GM12874 (cell line): ENCODE measurements at regions not wholly inside any gene's neighbourhood (a gene's known extent, or its start where the extent isn't known, plus 50 kb on each side); places are given as distances from the start of the nearest gene placed in this dataset.

ENCODE experiments used
- CTCF ChIP-seq: IDR thresholded peaks from 2 replicates; pipeline ENCODE4 v1.5.1; 2011; ENCODE audit warnings: low read depth, mild to moderate bottlenecking, control low read depth, low read length, moderate library complexity; ENCODE audit not compliant: insufficient read depth

- TF ChIP-seq CTCF, result no peak
These were observed 50.4 kb upstream of the KDR start for GRCh38 chr4:55175779-55176231.

GRCh38 chr4:55176497-55176896, 51.1 kb upstream of the KDR start:
- no peak for TF ChIP-seq CTCF

GRCh38 chr4:55177461-55177860, 52.1 kb upstream of the KDR start:
- TF ChIP-seq CTCF, result no peak

- TF ChIP-seq CTCF, result no peak
These were observed 53.0 kb upstream of the KDR start for GRCh38 chr4:55178226-55179005.

GRCh38 chr4:55181010-55182005, 55.9 kb upstream of the KDR start:
- no peak for TF ChIP-seq CTCF

GRCh38 chr4:55183926-55184599, 58.7 kb upstream of the KDR start:
- no peak for TF ChIP-seq CTCF
